ENCODE measurements at regions not wholly inside any gene's neighbourhood (a gene's known extent, or its start where the extent isn't known, plus 50 kb on each side); places are given as distances from the start of the nearest gene placed in this dataset.

DNA sequence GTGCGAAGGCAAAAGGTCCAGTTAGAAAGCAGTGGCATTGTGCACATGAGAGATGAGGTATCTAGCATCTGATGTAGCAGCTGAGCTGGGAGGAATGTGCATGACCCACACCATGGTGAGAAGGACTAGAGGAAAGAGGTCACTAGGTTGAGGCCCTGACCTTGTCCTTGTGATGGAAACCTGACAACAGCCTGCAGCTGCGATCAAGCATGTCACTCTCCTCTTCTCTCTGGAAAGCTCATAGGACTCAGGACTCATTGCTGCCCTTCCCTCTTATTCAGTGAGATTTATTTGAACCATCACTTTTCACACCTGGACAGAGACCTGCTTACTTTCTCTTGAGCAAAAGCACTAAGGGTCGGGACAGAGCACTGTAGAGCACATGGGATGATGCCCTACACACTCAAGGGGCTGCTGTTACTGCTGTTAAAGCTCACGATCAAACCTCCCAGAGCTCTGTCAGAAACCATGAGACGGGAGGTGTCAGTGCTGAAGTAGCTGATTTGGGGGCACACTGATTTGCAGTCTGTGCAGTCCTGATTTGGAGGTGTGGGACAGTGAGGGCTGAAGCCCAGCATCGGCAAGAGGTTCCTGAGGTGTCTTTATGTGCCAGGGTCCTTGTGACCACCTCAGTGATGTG, 104.3 kb downstream of the VPREB1 start:
- H3K27me3 Mint-ChIP-seq (ENCODE audit: low read depth): peaks cover 100% of the 10 kb centered on the region
- no peak overlapping the region for H3K4me3 Mint-ChIP-seq
- Histone ChIP-seq H3K27me3 (ENCODE audit: insufficient read depth, low read length) (peaks cover 78% of the 10 kb centered on the region), H3K4ac (ENCODE audit: low read depth, low read length) (no peak overlapping the region), H3K79me1 (ENCODE audit: insufficient read depth, low read depth, low read length, poor library complexity, severe bottlenecking) (no peaks in the 10 kb centered on the region), H3K14ac (ENCODE audit: insufficient read depth, low read length) (no peak overlapping the region), H2BK12ac (ENCODE audit: insufficient read length, low read depth, low read length) (no peak overlapping the region), H3K23me2 (ENCODE audit: insufficient read length, low read depth, low read length, poor library complexity, severe bottlenecking) (no peaks in the 10 kb centered on the region), H3K56ac (ENCODE audit: insufficient read length, low read depth, low read length) (no peak overlapping the region), H3K9me3 (ENCODE audit: control insufficient read depth, low read depth, low read length) (no peaks in the 10 kb centered on the region), H2BK15ac (ENCODE audit: low read depth, low read length) (no peak overlapping the region), H4K91ac (ENCODE audit: insufficient read length, low read depth, low read length) (no peak overlapping the region), H3K4me1 (ENCODE audit: insufficient read depth, low read length) (peaks cover 3% of the 10 kb centered on the region; the same call in 1 of the 2 replicates), H3K23ac (ENCODE audit: insufficient read length, low read depth, low read length) (no peak overlapping the region), H3K9ac (ENCODE audit: extremely low read depth, insufficient read length, low read length) (no peak overlapping the region), H2AFZ (ENCODE audit: low read length) (no peak overlapping the region), H4K8ac (replicated peaks; ENCODE audit: insufficient read length, low read depth, low read length) (no peak overlapping the region), H3K79me2 (ENCODE audit: insufficient read depth, low read length) (no peaks in the 10 kb centered on the region), H2AK5ac (ENCODE audit: insufficient read length, low read length) (no peak overlapping the region), H3K18ac (ENCODE audit: insufficient read length, low read depth, low read length) (no peak overlapping the region), H2BK20ac (ENCODE audit: low read depth, low read length, poor library complexity, severe bottlenecking) (no peak overlapping the region), H4K20me1 (ENCODE audit: control insufficient read depth, insufficient read depth, insufficient read length) (no peaks in the 10 kb centered on the region), H3K4me2 (ENCODE audit: insufficient read depth, insufficient read length, low read length) (no peak overlapping the region), H3T11ph (ENCODE audit: low read length) (no peak overlapping the region), H2BK5ac (ENCODE audit: insufficient read length, low read length) (no peak overlapping the region), H3K27ac (ENCODE audit: insufficient read length, low read depth, low read length) (no peak overlapping the region), H2BK120ac (ENCODE audit: low read depth, low read length, poor library complexity, severe bottlenecking) (no peak overlapping the region), H4K5ac (ENCODE audit: insufficient read length, low read depth, low read length) (no peak overlapping the region)
- H3K4me1 Mint-ChIP-seq: peaks cover 27 to 28% of the 10 kb centered on the region in 2 experiments
- no peak for DNase-seq
- H3K36me3 Mint-ChIP-seq (ENCODE audit: insufficient read depth in 1 of 3, low read depth in 3 of 3): no peaks in the 10 kb centered on the region
- H3K27ac Mint-ChIP-seq: no peak overlapping the region
- no peaks in the 10 kb centered on the region for H3K9me3 Mint-ChIP-seq
- TF ChIP-seq, protein P1, sequence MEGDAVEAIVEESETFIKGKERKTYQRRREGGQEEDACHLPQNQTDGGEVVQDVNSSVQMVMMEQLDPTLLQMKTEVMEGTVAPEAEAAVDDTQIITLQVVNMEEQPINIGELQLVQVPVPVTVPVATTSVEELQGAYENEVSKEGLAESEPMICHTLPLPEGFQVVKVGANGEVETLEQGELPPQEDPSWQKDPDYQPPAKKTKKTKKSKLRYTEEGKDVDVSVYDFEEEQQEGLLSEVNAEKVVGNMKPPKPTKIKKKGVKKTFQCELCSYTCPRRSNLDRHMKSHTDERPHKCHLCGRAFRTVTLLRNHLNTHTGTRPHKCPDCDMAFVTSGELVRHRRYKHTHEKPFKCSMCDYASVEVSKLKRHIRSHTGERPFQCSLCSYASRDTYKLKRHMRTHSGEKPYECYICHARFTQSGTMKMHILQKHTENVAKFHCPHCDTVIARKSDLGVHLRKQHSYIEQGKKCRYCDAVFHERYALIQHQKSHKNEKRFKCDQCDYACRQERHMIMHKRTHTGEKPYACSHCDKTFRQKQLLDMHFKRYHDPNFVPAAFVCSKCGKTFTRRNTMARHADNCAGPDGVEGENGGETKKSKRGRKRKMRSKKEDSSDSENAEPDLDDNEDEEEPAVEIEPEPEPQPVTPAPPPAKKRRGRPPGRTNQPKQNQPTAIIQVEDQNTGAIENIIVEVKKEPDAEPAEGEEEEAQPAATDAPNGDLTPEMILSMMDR (conservative IDR thresholded peaks at IDR 0.05): no peak
- no CpG with 5 or more reads among the region's 6 CpGs for WGBS (ENCODE audit: extremely low coverage, insufficient read length, low lambda C conversion rate)
